HG03521 (cell line): ENCODE measurements at regions not wholly inside any gene's neighbourhood (a gene's known extent, or its start where the extent isn't known, plus 50 kb on each side); places are given as distances from the start of the nearest gene placed in this dataset.
"Not testable (repeated sequence)": the region's sequence is repeated elsewhere in the genome, so short reads cannot be mapped to it uniquely, and the experiment has no call there.

Experiments
- ATAC-seq: cut with Tn5 transposase; IDR thresholded peaks from one replicate; pipeline ENCODE4 v1.9.1; 2021; ENCODE audit warnings: mild to moderate bottlenecking, moderate library complexity; ENCODE audit not compliant: unreplicated experiment

GRCh38 chr7:55705728-55706450, 133.6 kb upstream of the VOPP1 start:
- ATAC-seq, result not testable (repeated sequence)

- not testable (repeated sequence) for ATAC-seq
Measured at GRCh38 chr7:55702831-55703230, 130.5 kb upstream of the VOPP1 start.

GRCh38 chr7:55699450-55699842, 127.1 kb upstream of the VOPP1 start:
- ATAC-seq, result not testable (repeated sequence)

- peak; percentile 87 for ATAC-seq
Measured at GRCh38 chr7:55698607-55699449, 126.5 kb upstream of the VOPP1 start.

GRCh38 chr7:55695893-55696701, 123.8 kb upstream of the VOPP1 start:
- not testable (repeated sequence) for ATAC-seq

GRCh38 chr7:55694484-55694883, 122.2 kb upstream of the VOPP1 start:
- not testable (repeated sequence) for ATAC-seq

- ATAC-seq, result not testable (repeated sequence)
Measured at GRCh38 chr7:55688684-55689681, 116.7 kb upstream of the VOPP1 start.

GRCh38 chr7:55688261-55688660, 116.0 kb upstream of the VOPP1 start:
- not testable (repeated sequence) for ATAC-seq

GRCh38 chr7:55687252-55687651, 115.0 kb upstream of the VOPP1 start:
- ATAC-seq, result not testable (repeated sequence)

GRCh38 chr7:55686771-55687170, 114.5 kb upstream of the VOPP1 start:
- ATAC-seq, result not testable (repeated sequence)

GRCh38 chr7:55683501-55683900, 111.2 kb upstream of the VOPP1 start:
- ATAC-seq, result not testable (repeated sequence)

GRCh38 chr7:55675589-55675988, 103.3 kb upstream of the VOPP1 start:
- ATAC-seq, result not testable (repeated sequence)

GRCh38 chr7:55673525-55673924, 101.2 kb upstream of the VOPP1 start:
- not testable (repeated sequence) for ATAC-seq

GRCh38 chr7:55672084-55672483, 99.8 kb upstream of the VOPP1 start:
- ATAC-seq, result not testable (repeated sequence)

- no peak for ATAC-seq
Measured at GRCh38 chr7:55657654-55658053, 85.4 kb upstream of the VOPP1 start.

GRCh38 chr7:55651057-55651456, 78.8 kb upstream of the VOPP1 start:
- no peak for ATAC-seq

GRCh38 chr7:55649238-55649637, 76.9 kb upstream of the VOPP1 start:
- no peak for ATAC-seq

- no peak for ATAC-seq
Measured at GRCh38 chr7:55644567-55644966, 72.3 kb upstream of the VOPP1 start.

GRCh38 chr7:55642266-55642665, 70.0 kb upstream of the VOPP1 start:
- no peak for ATAC-seq

- ATAC-seq, result peak; percentile 41
Measured at GRCh38 chr7:55641811-55642210, 69.5 kb upstream of the VOPP1 start.
